ENCODE measurements at regions not wholly inside any gene's neighbourhood (a gene's known extent, or its start where the extent isn't known, plus 50 kb on each side); places are given as distances from the start of the nearest gene placed in this dataset.

- no peak for TF ChIP-seq CTCF (IDR thresholded peaks at IDR 0.05)
- no peak for TF ChIP-seq POLR2AphosphoS5 (IDR thresholded peaks at IDR 0.05; ENCODE audit: low read depth, low read length)
- TF ChIP-seq REST (IDR thresholded peaks at IDR 0.05; ENCODE audit: insufficient read depth in 1 of 2, low read depth in 2 of 2, low read length in 1 of 2) = no peak
- TF ChIP-seq TCF7L2 (IDR thresholded peaks at IDR 0.05; ENCODE audit: low read depth, low read length) = no peak
These were observed 87.8 kb downstream of the LRATD1 start for GRCh38 chr2:14720319-14720718.

All from Panc1 (cell line).